Sigmoid colon (tissue), 4 donors: ENCODE measurements at regions not wholly inside any gene's neighbourhood (a gene's known extent, or its start where the extent isn't known, plus 50 kb on each side); places are given as distances from the start of the nearest gene placed in this dataset.

Experiments used
- CTCF ChIP-seq, 4 experiments: fragments of 450-650 bp in 3 of 4; fragments of 200-600 bp in 1 of 4; IDR thresholded peaks; one replicate each; pipeline ENCODE4 v1.5.1; 2016 to 2019; ENCODE audit warnings: antibody characterized with exemption in 4 of 4, mild to moderate bottlenecking in 3 of 4, moderate library complexity in 2 of 4
- POLR2A ChIP-seq, 2 donors: fragments of 450-650 bp; IDR thresholded peaks; one replicate each; pipeline ENCODE4 v1.6.1; 2016; ENCODE audit warnings: antibody characterized with exemption in 2 of 2, mild to moderate bottlenecking in 2 of 2, moderate library complexity in 2 of 2
- POLR2AphosphoS5 ChIP-seq, 4 donors: sonication (generic); formaldehyde crosslinking; IDR thresholded peaks; one replicate each; pipeline ENCODE4 v1.6.1; 2017; ENCODE audit warnings: antibody characterized with exemption in 4 of 4

- TF ChIP-seq CTCF (IDR thresholded peaks at IDR 0.05) (no peak), POLR2AphosphoS5 (IDR thresholded peaks at IDR 0.05) (no peak), POLR2A (IDR thresholded peaks at IDR 0.05) (no peak)
Observed at GRCh38 chr6:12379181-12379580, 89.0 kb downstream of the EDN1 start.
